Endothelial cell of umbilical vein (primary cell): ENCODE measurements at regions not wholly inside any gene's neighbourhood (a gene's known extent, or its start where the extent isn't known, plus 50 kb on each side); places are given as distances from the start of the nearest gene placed in this dataset.
"Not testable (repeated sequence)": the region's sequence is repeated elsewhere in the genome, so short reads cannot be mapped to it uniquely, and the experiment has no call there.

Experiments used
- BruUV-seq: library from RNA; stranded (reverse); fragments of 400-500 nt; replicated peaks from 2 replicates; lab custom pipeline; 2021; lab: Mats Ljungman, UMichigan
- CTCF ChIA-PET: fragments of 300-600, 350-600 bp; sonication (Branson Sonifier 250); formaldehyde crosslinking; loops from one replicate; lab custom pipeline; 2021; ENCODE audit warnings: antibody characterized with exemption, inconsistent platforms; lab: Charles Lee
- POLR2A ChIA-PET: fragments of 300-600, 350-600 bp; sonication (Branson Sonifier 250); formaldehyde crosslinking; loops from one replicate; lab custom pipeline; 2021; ENCODE audit warnings: antibody characterized with exemption, inconsistent platforms; lab: Charles Lee
- DNase-seq: peaks from one replicate; pipeline ENCODE4 v3.0.0-alpha.2; 2011; ENCODE audit warnings: low read depth, low spot score
- FAIRE-seq: peaks from 2 replicates; lab custom pipeline; 2011; peaks lifted over from hg19 to GRCh38; lab: Jason Lieb, UNC
- H2AFZ ChIP-seq: 2 replicates; pipeline ENCODE4 v1.6.0; 2012; ENCODE audit warnings: low read depth, low read length, control low read depth, inconsistent platforms
- H3K27ac ChIP-seq: 2 replicates; pipeline ENCODE4 v1.5.1; 2011; ENCODE audit warnings: low read depth, mild to moderate bottlenecking, control low read depth, low read length, moderate library complexity; ENCODE audit not compliant: insufficient read depth
- H3K27me3 ChIP-seq, 2 experiments: 2 replicates each; pipeline versions ENCODE4 v1.6.0 to v1.6.1; 2011; ENCODE audit warnings: low read length in 2 of 2, mixed read lengths in 1 of 2; ENCODE audit not compliant: control insufficient read depth in 2 of 2, insufficient read depth in 2 of 2
- H3K36me3 ChIP-seq, 2 experiments: 2 replicates in 1 of 2; 3 replicates in 1 of 2; pipeline ENCODE4 v1.5.1; 2011; ENCODE audit warnings: low read length in 2 of 2, mild to moderate bottlenecking in 1 of 2, moderate library complexity in 1 of 2; ENCODE audit not compliant: control insufficient read depth in 2 of 2, insufficient read depth in 2 of 2; ENCODE audit errors: extremely low read depth in 1 of 2
- H3K4me1 ChIP-seq: 3 replicates; pipeline ENCODE4 v1.5.1; 2011; ENCODE audit warnings: mild to moderate bottlenecking, low read length; ENCODE audit not compliant: control insufficient read depth, insufficient read depth; ENCODE audit errors: extremely low read depth
- H3K4me2 ChIP-seq: 2 replicates; pipeline ENCODE4 v1.6.1; 2011; ENCODE audit warnings: low read length, control low read depth, mixed read lengths; ENCODE audit not compliant: insufficient read depth
- H3K4me3 ChIP-seq, 3 experiments: fragments of 200-600 bp in 1 of 3; sonication (generic), shearing (Covaris generic) in 1 of 3; replicated peaks in 1 of 3; 2 replicates each; pipeline ENCODE4 v1.5.1; 2011 to 2016; ENCODE audit warnings: control low read depth in 3 of 3, low read length in 3 of 3, mild to moderate bottlenecking in 2 of 3, inconsistent platforms in 1 of 3, low read depth in 1 of 3, moderate library complexity in 1 of 3; ENCODE audit not compliant: insufficient read depth in 1 of 3
- H3K79me2 ChIP-seq: 2 replicates; pipeline ENCODE4 v1.6.0; 2012; ENCODE audit warnings: low read length, inconsistent platforms; ENCODE audit not compliant: control insufficient read depth, insufficient read depth
- H3K9ac ChIP-seq: replicated peaks from 2 replicates; pipeline ENCODE3; 2011; ENCODE audit warnings: low read length, control low read depth; ENCODE audit not compliant: insufficient read depth; ENCODE audit errors: extremely low read depth
- H3K9me1 ChIP-seq: replicated peaks from 3 replicates; pipeline ENCODE4 v1.6.0; 2011; ENCODE audit warnings: mild to moderate bottlenecking, low read length; ENCODE audit not compliant: control insufficient read depth, insufficient read depth; ENCODE audit errors: extremely low read depth
- H3K9me3 ChIP-seq: replicated peaks from 2 replicates; pipeline ENCODE4 v1.5.1; 2012; ENCODE audit warnings: low read length, inconsistent platforms; ENCODE audit not compliant: control insufficient read depth, insufficient read depth
- H4K20me1 ChIP-seq: replicated peaks from 2 replicates; pipeline ENCODE3; 2011; ENCODE audit warnings: mild to moderate bottlenecking, low read length; ENCODE audit not compliant: control insufficient read depth, insufficient read depth; ENCODE audit errors: extremely low read depth
- EZH2 ChIP-seq: IDR thresholded peaks from 2 replicates; pipeline ENCODE4 v1.6.1; 2012; ENCODE audit warnings: borderline replicate concordance, low read depth, mild to moderate bottlenecking, moderate library complexity, low read length, inconsistent platforms; ENCODE audit not compliant: severe bottlenecking
- FOS ChIP-seq: IDR thresholded peaks from 2 replicates; pipeline ENCODE4 v1.6.1; 2011; ENCODE audit warnings: mild to moderate bottlenecking, low read length, moderate library complexity, borderline replicate concordance; ENCODE audit not compliant: insufficient read depth
- GATA2 ChIP-seq: IDR thresholded peaks from 2 replicates; pipeline ENCODE4 v1.7.0; 2011; ENCODE audit warnings: low read depth, mild to moderate bottlenecking, moderate library complexity, mixed read lengths, low read length; ENCODE audit not compliant: insufficient read length, insufficient read depth
- JUN ChIP-seq: IDR thresholded peaks from 2 replicates; pipeline ENCODE4 v1.6.1; 2011; ENCODE audit warnings: borderline replicate concordance, low read depth; ENCODE audit not compliant: insufficient read length, insufficient read depth
- MAX ChIP-seq: IDR thresholded peaks from 2 replicates; pipeline ENCODE4 v1.6.1; 2011; ENCODE audit not compliant: insufficient read depth, insufficient read length
- MYC ChIP-seq: IDR thresholded peaks from one replicate; pipeline ENCODE4 v1.6.1; 2011; ENCODE audit warnings: mild to moderate bottlenecking, low read depth, low read length
- POLR2A ChIP-seq: IDR thresholded peaks from 2 replicates; pipeline ENCODE4 v1.6.1; 2012; ENCODE audit warnings: low read depth, mild to moderate bottlenecking, control low read depth, low read length
- POLR2AphosphoS5 ChIP-seq: IDR thresholded peaks from 2 replicates; pipeline ENCODE4 v1.6.1; 2012; ENCODE audit warnings: low read depth, mild to moderate bottlenecking, control low read depth, low read length, moderate library complexity; ENCODE audit not compliant: insufficient read depth
- dilution Hi-C: fragments of 300-500 bp; cut with MboI; formaldehyde crosslinking; loops from one replicate; pipeline ENCODE4 v1.15.0; 2019; ENCODE audit warnings: low sequenced_read_pairs; ENCODE audit not compliant: extremely low pct_ligation_motif_present
- intact Hi-C: fragments of 100-400 bp; cut with micrococcal nuclease; formaldehyde crosslinking; loops from one replicate; pipeline ENCODE4 v1.10.0; 2022
- TF ChIP-seq, protein P1 (sequence below), 2 donors: IDR thresholded peaks; 1 replicate in 1 of 2; 2 replicates in 1 of 2; pipeline ENCODE4 v1.5.1; 2011; ENCODE audit warnings: low read length in 2 of 2, mild to moderate bottlenecking in 2 of 2, moderate library complexity in 2 of 2, control low read depth in 1 of 2, inconsistent platforms in 1 of 2, low read depth in 1 of 2; ENCODE audit not compliant: insufficient read depth in 1 of 2; ENCODE audit errors: extremely low read depth in 1 of 2

GRCh38 chr18:70569647-70570046 lies 280.8 kb downstream of the SOCS6 start:
- H3K4me3 ChIP-seq, H3K27ac ChIP-seq, H3K9me1 ChIP-seq, dilution Hi-C loops, POLR2A ChIA-PET, H3K9ac ChIP-seq, H3K79me2 ChIP-seq, DNase-seq, intact Hi-C loops, H3K9me3 ChIP-seq, H4K20me1 ChIP-seq, FAIRE-seq, H2AFZ ChIP-seq, CTCF ChIA-PET, BruUV-seq, H3K36me3 ChIP-seq, H3K4me2 ChIP-seq, H3K4me1 ChIP-seq, H3K27me3 ChIP-seq: not testable (repeated sequence)

GRCh38 chr18:70559446-70559845 lies 270.6 kb downstream of the SOCS6 start:
- FAIRE-seq: no peak
- BruUV-seq: no TSS peak
- dilution Hi-C loops: no loop called here

More at GRCh38 chr18:70559446-70559845, 270.6 kb downstream of the SOCS6 start:
- Histone ChIP-seq H3K79me2 (no peaks in the 10 kb centered on the region), H3K9me3 (no peaks in the 10 kb centered on the region), H3K27ac (no peak overlapping the region), H3K36me3 (no peaks in the 10 kb centered on the region), H3K9me1 (no peaks in the 10 kb centered on the region), H3K9ac (no peak overlapping the region), H3K4me1 (no peaks in the 10 kb centered on the region), H3K27me3 (no peaks in the 10 kb centered on the region), H3K4me2 (no peak overlapping the region), H3K4me3 (no peak overlapping the region), H4K20me1 (no peaks in the 10 kb centered on the region), H2AFZ (no peak overlapping the region)
- no peak for DNase-seq
- POLR2A ChIA-PET: no interaction called here
- intact Hi-C loops: no loop called here
- TF ChIP-seq FOS (no peak), POLR2AphosphoS5 (no peak), JUN (no peak), MYC (no peak), EZH2 (no peak), POLR2A (no peak), MAX (no peak), GATA2 (no peak)
- TF ChIP-seq, protein P1, sequence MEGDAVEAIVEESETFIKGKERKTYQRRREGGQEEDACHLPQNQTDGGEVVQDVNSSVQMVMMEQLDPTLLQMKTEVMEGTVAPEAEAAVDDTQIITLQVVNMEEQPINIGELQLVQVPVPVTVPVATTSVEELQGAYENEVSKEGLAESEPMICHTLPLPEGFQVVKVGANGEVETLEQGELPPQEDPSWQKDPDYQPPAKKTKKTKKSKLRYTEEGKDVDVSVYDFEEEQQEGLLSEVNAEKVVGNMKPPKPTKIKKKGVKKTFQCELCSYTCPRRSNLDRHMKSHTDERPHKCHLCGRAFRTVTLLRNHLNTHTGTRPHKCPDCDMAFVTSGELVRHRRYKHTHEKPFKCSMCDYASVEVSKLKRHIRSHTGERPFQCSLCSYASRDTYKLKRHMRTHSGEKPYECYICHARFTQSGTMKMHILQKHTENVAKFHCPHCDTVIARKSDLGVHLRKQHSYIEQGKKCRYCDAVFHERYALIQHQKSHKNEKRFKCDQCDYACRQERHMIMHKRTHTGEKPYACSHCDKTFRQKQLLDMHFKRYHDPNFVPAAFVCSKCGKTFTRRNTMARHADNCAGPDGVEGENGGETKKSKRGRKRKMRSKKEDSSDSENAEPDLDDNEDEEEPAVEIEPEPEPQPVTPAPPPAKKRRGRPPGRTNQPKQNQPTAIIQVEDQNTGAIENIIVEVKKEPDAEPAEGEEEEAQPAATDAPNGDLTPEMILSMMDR (IDR thresholded peaks at IDR 0.05; ENCODE audit: extremely low read depth in 1 of 2, insufficient read depth in 1 of 2, low read depth in 1 of 2, low read length in 2 of 2): no peak
- CTCF ChIA-PET: no interaction called here
